ENCODE measurements at regions not wholly inside any gene's neighbourhood (a gene's known extent, or its start where the extent isn't known, plus 50 kb on each side); places are given as distances from the start of the nearest gene placed in this dataset.
A peak's percentile ranks its signal among the peaks of the same experiment; 100 is the strongest.
"Not testable (repeated sequence)": the region's sequence is repeated elsewhere in the genome, so short reads cannot be mapped to it uniquely, and the experiment has no call there.

DNA sequence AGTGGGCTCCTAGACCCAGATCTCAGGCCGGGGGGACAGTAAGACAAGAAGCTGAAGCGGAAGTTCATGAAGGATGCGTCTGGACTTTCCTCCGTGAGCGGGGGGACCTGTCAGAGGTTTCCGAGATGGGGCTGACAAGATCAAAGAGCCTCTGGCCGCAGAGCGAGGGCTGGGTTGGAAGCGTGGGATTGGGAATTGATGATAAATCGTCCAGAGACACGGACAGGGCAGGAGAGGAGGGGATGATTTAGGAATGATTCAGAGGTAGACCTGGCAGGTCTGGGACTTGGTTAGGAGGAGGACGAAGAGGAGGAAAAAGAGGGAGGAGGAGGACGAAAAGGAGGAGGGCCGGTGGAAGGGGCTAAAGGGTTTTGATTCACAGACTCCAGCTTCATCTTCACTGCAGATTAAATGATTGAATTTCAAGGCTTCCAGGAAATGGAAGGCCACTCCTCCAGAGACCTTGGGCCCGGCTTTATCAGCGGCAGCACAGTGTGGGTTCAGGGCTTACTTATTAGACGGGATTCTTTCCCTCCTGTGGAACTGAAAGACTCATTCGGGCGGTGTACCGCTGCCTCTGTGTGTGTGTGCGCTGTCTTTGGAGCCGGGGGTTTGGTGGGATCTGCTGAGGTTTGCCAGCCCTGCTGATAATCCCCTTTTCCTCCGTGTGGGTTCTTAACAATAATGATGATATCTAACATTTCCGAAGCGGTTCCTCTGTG lies 85.7 kb upstream of the SLC45A1 start:
- TF ChIP-seq, protein P1, sequence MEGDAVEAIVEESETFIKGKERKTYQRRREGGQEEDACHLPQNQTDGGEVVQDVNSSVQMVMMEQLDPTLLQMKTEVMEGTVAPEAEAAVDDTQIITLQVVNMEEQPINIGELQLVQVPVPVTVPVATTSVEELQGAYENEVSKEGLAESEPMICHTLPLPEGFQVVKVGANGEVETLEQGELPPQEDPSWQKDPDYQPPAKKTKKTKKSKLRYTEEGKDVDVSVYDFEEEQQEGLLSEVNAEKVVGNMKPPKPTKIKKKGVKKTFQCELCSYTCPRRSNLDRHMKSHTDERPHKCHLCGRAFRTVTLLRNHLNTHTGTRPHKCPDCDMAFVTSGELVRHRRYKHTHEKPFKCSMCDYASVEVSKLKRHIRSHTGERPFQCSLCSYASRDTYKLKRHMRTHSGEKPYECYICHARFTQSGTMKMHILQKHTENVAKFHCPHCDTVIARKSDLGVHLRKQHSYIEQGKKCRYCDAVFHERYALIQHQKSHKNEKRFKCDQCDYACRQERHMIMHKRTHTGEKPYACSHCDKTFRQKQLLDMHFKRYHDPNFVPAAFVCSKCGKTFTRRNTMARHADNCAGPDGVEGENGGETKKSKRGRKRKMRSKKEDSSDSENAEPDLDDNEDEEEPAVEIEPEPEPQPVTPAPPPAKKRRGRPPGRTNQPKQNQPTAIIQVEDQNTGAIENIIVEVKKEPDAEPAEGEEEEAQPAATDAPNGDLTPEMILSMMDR (conservative IDR thresholded peaks at IDR 0.05; ENCODE audit: low read depth) = no peak
- CTCF ChIA-PET = no interaction called here
- POLR2A ChIA-PET (ENCODE audit: low non-redundant PET) = no interaction called here
- H3K27ac ChIP-seq = no peak overlapping the region
- DNase-seq (ENCODE audit: low spot score) = peak; percentile 28

DNA sequence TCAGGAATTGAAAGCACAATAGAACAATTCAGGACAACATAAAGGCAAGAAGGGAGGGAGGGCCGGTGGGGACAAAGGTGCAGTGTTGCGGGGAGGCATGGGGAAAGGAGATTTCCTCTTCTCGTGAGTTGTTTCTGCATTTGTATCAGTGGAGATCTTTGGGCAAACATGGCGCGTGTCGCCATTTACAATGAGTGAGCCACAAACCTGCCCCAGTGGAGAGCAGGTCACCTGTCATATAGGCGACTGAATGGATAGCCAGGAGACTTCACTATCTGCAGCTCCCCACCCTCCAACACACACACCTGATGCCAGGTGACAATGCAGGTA lies 87.7 kb upstream of the SLC45A1 start:
- ChIA-PET POLR2A (ENCODE audit: low non-redundant PET) (no interaction called here), CTCF (no interaction called here)

DNA sequence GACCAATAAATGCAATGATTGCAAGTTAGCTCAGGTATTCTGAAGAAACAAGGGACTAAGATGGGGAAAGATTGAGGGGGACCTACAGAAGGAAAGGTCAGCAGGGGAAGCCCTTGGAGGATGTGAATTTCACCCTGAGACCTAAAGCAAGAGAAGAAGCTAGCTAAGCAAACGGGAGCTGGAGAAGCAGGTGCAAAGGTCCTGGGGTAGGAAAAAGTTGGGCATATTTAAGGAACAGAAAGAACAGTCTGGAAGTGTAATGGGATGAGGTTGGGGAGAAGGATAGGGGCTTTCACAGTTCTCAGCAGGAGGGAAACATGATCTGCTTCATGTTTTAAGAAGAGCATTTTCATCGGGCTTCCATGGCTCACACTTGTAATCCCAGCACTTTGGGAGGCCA lies 89.7 kb upstream of the SLC45A1 start:
- POLR2A ChIA-PET (ENCODE audit: low non-redundant PET) = no interaction called here
- DNase-seq (ENCODE audit: low spot score) = no peak
- CTCF ChIA-PET = no interaction called here

More for the DNA sequence above, 87.7 kb upstream of the SLC45A1 start:
- H3K27ac ChIP-seq = no peak overlapping the region
- no peak for DNase-seq (ENCODE audit: low spot score)
- TF ChIP-seq, protein P1 (conservative IDR thresholded peaks at IDR 0.05; ENCODE audit: low read depth) = no peak

DNA sequence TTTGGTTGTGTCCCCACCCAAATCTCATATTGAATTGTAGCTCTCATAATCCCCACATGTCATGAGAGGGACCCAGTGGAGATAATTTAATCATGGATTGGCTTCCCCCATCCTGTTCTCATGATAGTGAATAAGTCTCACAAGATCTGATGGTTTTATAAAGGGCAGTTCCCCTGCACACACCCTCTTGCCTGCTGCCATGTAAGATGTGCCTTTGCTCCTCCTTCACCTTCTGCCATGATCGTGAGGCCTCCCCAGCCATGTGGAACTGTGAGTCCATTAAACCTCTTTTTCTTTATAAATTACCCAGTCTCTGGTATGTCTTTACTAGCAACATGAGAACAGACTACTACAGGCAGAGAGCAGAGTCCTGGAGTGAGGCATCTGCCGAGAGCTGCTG lies 90.2 kb upstream of the SLC45A1 start:
- H3K27ac ChIP-seq; DNase-seq (ENCODE audit: low spot score); POLR2A ChIA-PET (ENCODE audit: low non-redundant PET): not testable (repeated sequence)
- CTCF ChIA-PET = interaction anchor here (0.6 kb wide), 1 partner anchor 11 kb away, joined by 3 read pairs; no protein-coding TSS in a partner anchor

More for the DNA sequence above, 89.7 kb upstream of the SLC45A1 start:
- TF ChIP-seq, protein P1 (conservative IDR thresholded peaks at IDR 0.05; ENCODE audit: low read depth) = no peak
- no peak overlapping the region for H3K27ac ChIP-seq

DNA sequence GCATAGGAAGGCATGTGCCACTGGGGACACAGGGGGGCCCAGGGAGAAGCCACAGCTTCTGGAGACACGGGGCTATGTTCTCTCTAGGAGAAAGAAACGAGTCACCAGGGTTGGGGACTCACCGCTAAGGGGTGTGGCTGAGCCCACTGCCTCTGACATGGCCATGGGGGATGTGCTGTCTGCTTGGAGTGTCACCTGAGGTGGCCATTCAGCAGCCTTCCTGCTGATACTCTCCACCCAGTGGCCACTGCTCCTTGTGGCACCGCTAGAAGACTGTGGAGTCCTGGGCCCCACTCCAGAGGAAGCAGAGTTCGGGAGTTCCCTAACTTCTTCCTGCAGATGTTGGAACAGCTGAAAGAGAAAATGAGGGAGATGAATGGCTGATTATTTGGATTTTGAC lies 91.2 kb upstream of the SLC45A1 start:
- TF ChIP-seq, protein P1 (conservative IDR thresholded peaks at IDR 0.05; ENCODE audit: low read depth) = no peak
- ChIA-PET CTCF (no interaction called here), POLR2A (ENCODE audit: low non-redundant PET) (no interaction called here)
- no peak for DNase-seq (ENCODE audit: low spot score)
- H3K27ac ChIP-seq = peak overlapping the region; percentile 88

DNA sequence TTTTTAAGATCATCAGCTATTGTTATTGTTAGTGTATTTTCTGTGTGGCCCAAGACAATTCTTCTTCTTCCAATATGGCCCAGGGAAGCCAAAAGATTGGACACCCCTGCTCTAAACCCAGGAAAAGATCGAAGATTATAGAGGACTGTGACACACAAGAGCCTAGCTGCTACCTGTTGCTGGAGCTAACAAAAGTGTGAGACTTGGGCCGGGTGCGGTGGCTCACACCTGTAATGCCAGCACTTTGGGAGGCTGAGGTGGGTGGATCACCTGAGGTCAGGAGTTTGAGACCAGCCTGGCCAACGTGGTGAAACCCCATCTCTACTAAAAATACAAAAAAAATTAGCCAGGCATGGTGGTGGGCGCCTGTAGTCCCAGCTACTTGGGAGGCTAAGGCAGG lies 91.9 kb upstream of the SLC45A1 start:
- POLR2A ChIA-PET (ENCODE audit: low non-redundant PET); CTCF ChIA-PET: not testable (repeated sequence)

DNA sequence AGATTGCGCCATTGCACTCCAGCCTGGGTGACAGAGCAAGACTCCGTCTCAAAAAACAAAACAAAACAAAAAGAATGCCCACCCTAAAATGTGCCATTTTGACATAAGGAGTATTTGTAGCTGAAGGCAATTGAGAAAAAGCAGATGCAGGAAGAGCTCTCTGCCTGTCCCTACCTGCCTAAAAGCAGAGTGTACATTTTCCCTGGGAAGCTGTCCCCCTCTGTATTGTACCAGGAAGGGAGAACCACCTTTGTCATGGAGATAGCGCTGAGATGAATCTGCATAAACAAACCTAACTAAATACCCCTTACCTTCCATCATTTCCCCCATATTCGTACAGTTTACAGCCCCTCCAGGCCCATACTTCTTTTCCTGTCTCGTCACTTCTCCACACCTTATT lies 94.4 kb upstream of the SLC45A1 start:
- ChIA-PET POLR2A (ENCODE audit: low non-redundant PET) (no interaction called here), CTCF (interaction anchor here (0.7 kb wide), 1 partner anchor 192 kb away, joined by 4 read pairs; no protein-coding TSS in a partner anchor)
- DNase-seq (ENCODE audit: low spot score) = no peak
- TF ChIP-seq, protein P1 (conservative IDR thresholded peaks at IDR 0.05; ENCODE audit: low read depth) = no peak
- peak overlapping the region; percentile 88 for H3K27ac ChIP-seq

More for the DNA sequence above, 91.9 kb upstream of the SLC45A1 start:
- not testable (repeated sequence) for DNase-seq (ENCODE audit: low spot score)
- H3K27ac ChIP-seq = peak overlapping the region; percentile 88

Measured in RWPE1 (cell line).